Umbilical cord (tissue), 1 donor: ENCODE measurements at regions not wholly inside any gene's neighbourhood (a gene's known extent, or its start where the extent isn't known, plus 50 kb on each side); places are given as distances from the start of the nearest gene placed in this dataset.
"Not testable (repeated sequence)": the region's sequence is repeated elsewhere in the genome, so short reads cannot be mapped to it uniquely, and the experiment has no call there.

Experiments used
- DNase-seq: peaks from one replicate; pipeline ENCODE4 v3.0.0-alpha.2; 2015; ENCODE audit warnings: low spot score

- peak; percentile 96 for DNase-seq
Observed at GRCh38 chr21:41612674-41613532, 104.9 kb upstream of the TMPRSS2 start.

- no peak for DNase-seq
Observed at GRCh38 chr21:41611966-41612606, 104.1 kb upstream of the TMPRSS2 start.

- DNase-seq: no peak
Observed at GRCh38 chr21:41611441-41611840, 103.5 kb upstream of the TMPRSS2 start.

- not testable (repeated sequence) for DNase-seq
Observed at GRCh38 chr21:41610840-41611115, 102.8 kb upstream of the TMPRSS2 start.

- peak; percentile 52 for DNase-seq
Observed at GRCh38 chr21:41610042-41610839, 102.3 kb upstream of the TMPRSS2 start.

GRCh38 chr21:41606706-41607105 lies 98.7 kb upstream of the TMPRSS2 start:
- DNase-seq: no peak

GRCh38 chr21:41605934-41606285 lies 98.0 kb upstream of the TMPRSS2 start:
- DNase-seq: no peak

GRCh38 chr21:41605178-41605933 lies 97.4 kb upstream of the TMPRSS2 start:
- DNase-seq: no peak

- DNase-seq: no peak
Observed at GRCh38 chr21:41604583-41605041, 96.7 kb upstream of the TMPRSS2 start.

GRCh38 chr21:41603476-41603875 lies 95.5 kb upstream of the TMPRSS2 start:
- DNase-seq: no peak

GRCh38 chr21:41602531-41602930 lies 94.6 kb upstream of the TMPRSS2 start:
- no peak for DNase-seq

GRCh38 chr21:41601573-41602368 lies 93.8 kb upstream of the TMPRSS2 start:
- no peak for DNase-seq

GRCh38 chr21:41600961-41601572 lies 93.1 kb upstream of the TMPRSS2 start:
- no peak for DNase-seq

- DNase-seq: no peak
Observed at GRCh38 chr21:41600556-41600955, 92.6 kb upstream of the TMPRSS2 start.

- DNase-seq: no peak
Observed at GRCh38 chr21:41600116-41600515, 92.2 kb upstream of the TMPRSS2 start.

- no peak for DNase-seq
Observed at GRCh38 chr21:41598561-41599431, 90.8 kb upstream of the TMPRSS2 start.

- no peak for DNase-seq
Observed at GRCh38 chr21:41597811-41598231, 89.9 kb upstream of the TMPRSS2 start.

GRCh38 chr21:41597227-41597626 lies 89.3 kb upstream of the TMPRSS2 start:
- DNase-seq: no peak

GRCh38 chr21:41596241-41596925 lies 88.4 kb upstream of the TMPRSS2 start:
- DNase-seq: no peak
